ENCODE measurements at regions not wholly inside any gene's neighbourhood (a gene's known extent, or its start where the extent isn't known, plus 50 kb on each side); places are given as distances from the start of the nearest gene placed in this dataset.
A peak's percentile ranks its signal among the peaks of the same experiment; 100 is the strongest.

DNA sequence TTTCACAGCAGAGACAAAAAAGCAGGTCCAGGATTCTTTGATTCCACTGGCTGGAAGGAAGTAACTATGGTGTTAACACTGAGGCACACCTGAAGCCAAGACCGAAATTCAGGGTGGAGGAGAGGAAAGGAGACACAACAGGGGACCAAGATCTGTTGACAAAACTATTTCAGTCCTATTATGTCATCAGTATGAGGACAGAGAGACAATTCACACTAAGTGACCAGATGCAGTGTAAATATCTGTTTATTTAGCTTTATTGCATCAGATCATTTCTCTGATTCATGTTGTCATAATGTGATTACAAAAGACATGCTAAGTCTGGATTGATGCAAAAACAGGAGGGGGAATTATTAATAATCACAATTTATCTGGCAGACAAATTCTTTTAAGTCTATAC is 118.8 kb downstream of the SIPA1L2 start:
- ChIA-PET CTCF (no interaction called here), POLR2A (no interaction called here)
- no peak for TF ChIP-seq FOXK2 (IDR thresholded peaks at IDR 0.05)
- TF ChIP-seq, protein P1, sequence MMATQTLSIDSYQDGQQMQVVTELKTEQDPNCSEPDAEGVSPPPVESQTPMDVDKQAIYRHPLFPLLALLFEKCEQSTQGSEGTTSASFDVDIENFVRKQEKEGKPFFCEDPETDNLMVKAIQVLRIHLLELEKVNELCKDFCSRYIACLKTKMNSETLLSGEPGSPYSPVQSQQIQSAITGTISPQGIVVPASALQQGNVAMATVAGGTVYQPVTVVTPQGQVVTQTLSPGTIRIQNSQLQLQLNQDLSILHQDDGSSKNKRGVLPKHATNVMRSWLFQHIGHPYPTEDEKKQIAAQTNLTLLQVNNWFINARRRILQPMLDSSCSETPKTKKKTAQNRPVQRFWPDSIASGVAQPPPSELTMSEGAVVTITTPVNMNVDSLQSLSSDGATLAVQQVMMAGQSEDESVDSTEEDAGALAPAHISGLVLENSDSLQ (IDR thresholded peaks at IDR 0.05), result no peak
- no peak for TF ChIP-seq ARNT (IDR thresholded peaks at IDR 0.05)
- no peak for TF ChIP-seq TARDBP (IDR thresholded peaks at IDR 0.05)
- TF ChIP-seq L3MBTL2 (conservative IDR thresholded peaks at IDR 0.05), result no peak
- no peak for TF ChIP-seq ZNF384 (IDR thresholded peaks at IDR 0.05)
- TF ChIP-seq CTBP1 (IDR thresholded peaks at IDR 0.05; ENCODE audit: borderline replicate concordance), result no peak
- TF ChIP-seq BHLHE40 (IDR thresholded peaks at IDR 0.05; ENCODE audit: borderline replicate concordance), result no peak
- TF ChIP-seq LEF1 (IDR thresholded peaks at IDR 0.05; ENCODE audit: borderline replicate concordance), result no peak
- no peak for TF ChIP-seq SP1 (IDR thresholded peaks at IDR 0.05)
- TF ChIP-seq FOXM1 (IDR thresholded peaks at IDR 0.05; ENCODE audit: borderline replicate concordance), result no peak
- no peak for TF ChIP-seq ELF4 (IDR thresholded peaks at IDR 0.05)
- no peak for TF ChIP-seq SUZ12 (IDR thresholded peaks at IDR 0.05)
- no peak for TF ChIP-seq FOXA1 (IDR thresholded peaks at IDR 0.05)
- TF ChIP-seq NFRKB (IDR thresholded peaks at IDR 0.05), result no peak
- TF ChIP-seq HDGF (IDR thresholded peaks at IDR 0.05; ENCODE audit: borderline replicate concordance), result no peak
- DNase-seq (ENCODE audit: extremely low spot score), result no peak

DNA sequence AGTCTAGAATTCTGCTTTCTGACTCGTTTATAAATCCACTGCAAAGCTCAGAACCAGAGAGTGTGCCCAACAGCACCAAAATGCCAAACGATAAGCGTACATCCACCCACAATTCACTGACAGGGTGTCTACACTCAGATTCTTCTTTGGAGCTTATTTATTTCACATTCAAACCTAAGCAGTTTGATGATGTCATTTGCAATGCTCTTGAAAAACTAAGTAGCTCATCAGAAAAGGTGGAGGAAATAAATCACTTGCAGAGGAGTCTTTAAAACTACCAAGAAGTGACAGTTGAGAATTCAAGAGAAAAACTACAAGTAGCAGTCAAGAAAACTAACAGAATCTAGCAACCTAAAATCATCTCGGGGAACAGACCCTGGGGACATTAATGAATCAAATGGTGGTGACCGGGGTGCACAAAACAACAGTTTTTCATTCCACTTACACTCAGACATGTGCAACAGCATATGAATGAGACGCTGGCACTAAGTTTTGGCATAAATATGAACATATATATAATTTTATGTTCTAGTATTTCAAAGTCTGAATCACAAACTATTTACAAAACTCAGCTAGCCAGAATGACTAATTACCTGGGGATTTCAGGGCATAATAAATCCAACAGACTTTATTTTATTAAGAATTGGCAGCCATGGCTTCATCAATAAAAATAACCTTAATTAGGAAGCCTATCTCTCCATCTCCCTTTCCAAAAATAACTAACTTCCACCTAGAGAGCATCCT is 119.4 kb downstream of the SIPA1L2 start:
- no peak for TF ChIP-seq FOXK2 (IDR thresholded peaks at IDR 0.05)
- TF ChIP-seq, protein P1 (IDR thresholded peaks at IDR 0.05), result peak; percentile 48; the same call in 1 of the 2 replicates
- no peak for TF ChIP-seq ZNF384 (IDR thresholded peaks at IDR 0.05)
- no peak for TF ChIP-seq BHLHE40 (IDR thresholded peaks at IDR 0.05; ENCODE audit: borderline replicate concordance)
- no peak for TF ChIP-seq CTBP1 (IDR thresholded peaks at IDR 0.05; ENCODE audit: borderline replicate concordance)
- TF ChIP-seq SP1 (IDR thresholded peaks at IDR 0.05), result no peak
- TF ChIP-seq SUZ12 (IDR thresholded peaks at IDR 0.05), result no peak
- no peak for TF ChIP-seq FOXA1 (IDR thresholded peaks at IDR 0.05)
- no peak for TF ChIP-seq L3MBTL2 (conservative IDR thresholded peaks at IDR 0.05)
- ChIA-PET POLR2A (no interaction called here), CTCF (no interaction called here)
- DNase-seq (ENCODE audit: extremely low spot score), result no peak

DNA sequence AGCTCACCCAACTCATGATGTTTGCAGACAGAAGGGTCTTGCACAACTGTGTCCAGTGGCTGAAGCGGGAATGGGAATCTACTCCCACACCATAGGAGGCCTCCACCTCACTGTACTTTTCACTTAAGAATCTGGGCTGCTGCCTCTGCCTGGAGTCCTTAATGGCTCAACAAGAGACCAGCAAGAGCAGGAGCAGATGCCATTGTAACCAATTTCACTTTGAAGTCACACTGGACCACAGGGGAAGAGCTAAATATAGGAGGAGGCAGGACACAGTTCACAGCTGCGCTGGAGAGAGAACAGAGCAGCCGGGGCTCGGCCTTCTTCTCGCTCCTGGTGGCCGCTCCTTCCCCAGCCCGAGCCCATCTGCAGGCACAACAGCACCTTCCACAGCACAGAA is 120.4 kb downstream of the SIPA1L2 start:
- POLR2A ChIA-PET, result no interaction called here
- TF ChIP-seq SUZ12 (IDR thresholded peaks at IDR 0.05), result no peak
- TF ChIP-seq CTBP1 (IDR thresholded peaks at IDR 0.05; ENCODE audit: borderline replicate concordance), result no peak
- TF ChIP-seq FOXA1 (IDR thresholded peaks at IDR 0.05), result no peak
- TF ChIP-seq L3MBTL2 (conservative IDR thresholded peaks at IDR 0.05), result no peak
- no peak for TF ChIP-seq LEF1 (IDR thresholded peaks at IDR 0.05; ENCODE audit: borderline replicate concordance)
- TF ChIP-seq BHLHE40 (IDR thresholded peaks at IDR 0.05; ENCODE audit: borderline replicate concordance), result no peak
- no peak for TF ChIP-seq SP1 (IDR thresholded peaks at IDR 0.05)
- TF ChIP-seq, protein P1 (IDR thresholded peaks at IDR 0.05), result no peak
- no peak for TF ChIP-seq ELF4 (IDR thresholded peaks at IDR 0.05)
- no peak for TF ChIP-seq NFRKB (IDR thresholded peaks at IDR 0.05)
- TF ChIP-seq TARDBP (IDR thresholded peaks at IDR 0.05), result no peak
- no peak for TF ChIP-seq FOXM1 (IDR thresholded peaks at IDR 0.05; ENCODE audit: borderline replicate concordance)
- TF ChIP-seq HDGF (IDR thresholded peaks at IDR 0.05; ENCODE audit: borderline replicate concordance), result no peak
- TF ChIP-seq ZNF384 (IDR thresholded peaks at IDR 0.05), result no peak
- no peak for TF ChIP-seq FOXK2 (IDR thresholded peaks at IDR 0.05)
- CTCF ChIA-PET, result no interaction called here
- no peak for DNase-seq (ENCODE audit: extremely low spot score)

DNA sequence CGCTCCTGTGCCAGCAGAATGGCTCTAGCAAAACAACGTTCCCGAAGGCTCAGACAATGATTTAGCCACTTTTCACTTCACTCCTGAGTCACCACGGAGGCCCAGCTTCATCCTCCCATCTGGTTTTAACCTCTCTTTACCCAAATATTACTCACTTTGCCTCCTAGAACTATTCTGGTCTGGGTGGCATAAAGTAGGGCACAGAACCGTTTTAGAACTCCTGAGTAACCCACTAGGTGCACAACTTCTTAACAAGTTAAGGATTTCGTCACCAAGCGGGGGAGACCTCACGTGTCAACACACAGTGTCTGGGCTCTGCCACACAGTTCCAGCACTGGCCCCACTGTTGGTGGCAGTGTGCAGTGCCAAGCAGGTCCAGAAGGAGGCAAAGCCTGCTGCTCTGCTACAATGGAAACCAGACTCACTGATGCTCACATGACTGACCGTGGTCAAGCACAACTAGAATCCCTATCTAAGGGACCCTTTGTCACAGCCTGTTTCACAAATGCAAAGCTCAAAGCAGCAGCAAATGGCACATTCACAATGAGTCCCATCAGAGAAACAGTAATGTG is 121.7 kb downstream of the SIPA1L2 start:
- ChIA-PET POLR2A (no interaction called here), CTCF (no interaction called here)
- no peak for DNase-seq (ENCODE audit: extremely low spot score)
- TF ChIP-seq FOXK2 (IDR thresholded peaks at IDR 0.05) (no peak), SUZ12 (IDR thresholded peaks at IDR 0.05) (no peak), ARNT (IDR thresholded peaks at IDR 0.05) (no peak), ELF4 (IDR thresholded peaks at IDR 0.05) (no peak), SP1 (IDR thresholded peaks at IDR 0.05) (no peak), L3MBTL2 (conservative IDR thresholded peaks at IDR 0.05) (no peak), TARDBP (IDR thresholded peaks at IDR 0.05) (no peak), BHLHE40 (IDR thresholded peaks at IDR 0.05; ENCODE audit: borderline replicate concordance) (no peak), FOXM1 (IDR thresholded peaks at IDR 0.05; ENCODE audit: borderline replicate concordance) (no peak), LEF1 (IDR thresholded peaks at IDR 0.05; ENCODE audit: borderline replicate concordance) (no peak), ZNF384 (IDR thresholded peaks at IDR 0.05) (no peak), FOXA1 (IDR thresholded peaks at IDR 0.05) (no peak), HDGF (IDR thresholded peaks at IDR 0.05; ENCODE audit: borderline replicate concordance) (no peak), NFRKB (IDR thresholded peaks at IDR 0.05) (no peak), CTBP1 (IDR thresholded peaks at IDR 0.05; ENCODE audit: borderline replicate concordance) (no peak)
- TF ChIP-seq, protein P1 (IDR thresholded peaks at IDR 0.05), result no peak

DNA sequence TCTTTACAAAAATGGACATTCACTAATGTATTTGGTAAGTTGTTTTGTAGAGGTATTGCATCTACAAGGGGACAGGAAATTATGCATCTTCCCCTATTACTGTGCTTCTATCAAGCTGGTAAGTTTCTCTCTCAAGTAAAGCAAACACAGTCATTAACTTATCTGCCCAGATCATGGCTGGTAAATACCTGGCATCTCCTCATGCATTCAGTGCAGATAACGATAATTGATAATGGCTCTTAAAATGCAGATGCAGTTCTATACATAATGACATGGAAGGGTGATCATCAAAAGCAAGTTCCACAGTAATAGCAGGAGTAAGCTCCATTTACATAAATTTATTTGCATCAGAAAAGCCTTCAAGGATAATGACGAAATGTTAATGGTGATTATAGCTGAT is 122.4 kb downstream of the SIPA1L2 start:
- DNase-seq (ENCODE audit: extremely low spot score), result no peak
- CTCF ChIA-PET, result no interaction called here
- POLR2A ChIA-PET, result no interaction called here
- TF ChIP-seq SUZ12 (IDR thresholded peaks at IDR 0.05) (no peak), SP1 (IDR thresholded peaks at IDR 0.05) (no peak), FOXM1 (IDR thresholded peaks at IDR 0.05; ENCODE audit: borderline replicate concordance) (no peak), CTBP1 (IDR thresholded peaks at IDR 0.05; ENCODE audit: borderline replicate concordance) (no peak), LEF1 (IDR thresholded peaks at IDR 0.05; ENCODE audit: borderline replicate concordance) (no peak), FOXA1 (IDR thresholded peaks at IDR 0.05) (no peak), L3MBTL2 (conservative IDR thresholded peaks at IDR 0.05) (no peak), TARDBP (IDR thresholded peaks at IDR 0.05) (no peak)
